WTC11 (cell line): ENCODE measurements at regions not wholly inside any gene's neighbourhood (a gene's known extent, or its start where the extent isn't known, plus 50 kb on each side); places are given as distances from the start of the nearest gene placed in this dataset.
A peak's percentile ranks its signal among the peaks of the same experiment; 100 is the strongest.

ENCODE experiments used
- ATAC-seq: fragments of 200-7000 bp; cut with Tn5 transposase; 2 replicates; pipeline ENCODE4 v1.10.0; 2021; ENCODE audit warnings: mild to moderate bottlenecking, moderate library complexity
- CTCF ChIA-PET: fragments of 300-600 bp; sonication (Branson Sonifier 250); formaldehyde crosslinking; loops from one replicate; lab custom pipeline; 2021; ENCODE audit warnings: antibody characterized with exemption; lab: Charles Lee
- POLR2A ChIA-PET: fragments of 350-600 bp; sonication (Branson Sonifier 250); formaldehyde crosslinking; loops from one replicate; lab custom pipeline; 2021; ENCODE audit warnings: antibody characterized with exemption; lab: Charles Lee
- DNase-seq: peaks from one replicate; pipeline ENCODE4 v3.0.0; 2021; ENCODE audit warnings: low spot score
- H3K27ac Mint-ChIP-seq: 2 replicates; pipeline ENCODE4 v1.8.0; 2021; ENCODE audit warnings: mixed read lengths
- H3K27me3 Mint-ChIP-seq: 2 replicates; pipeline ENCODE4 v1.8.0; 2021; ENCODE audit warnings: low read depth, mild to moderate bottlenecking, moderate library complexity, mixed read lengths
- H3K36me3 Mint-ChIP-seq: 2 replicates; pipeline ENCODE4 v1.8.0; 2021; ENCODE audit warnings: mixed read lengths
- H3K4me1 Mint-ChIP-seq: 2 replicates; pipeline ENCODE4 v1.8.0; 2022; ENCODE audit warnings: mixed read lengths
- H3K4me3 Mint-ChIP-seq: 2 replicates; pipeline ENCODE4 v1.8.0; 2021; ENCODE audit warnings: mild to moderate bottlenecking, moderate library complexity, mixed read lengths
- H3K9me3 Mint-ChIP-seq: 2 replicates; pipeline ENCODE4 v1.8.0; 2021; ENCODE audit warnings: mixed read lengths
- AR ChIP-seq: fragments of 250-450 bp; sonication (Bioruptor Pico); IDR thresholded peaks from 2 replicates; pipeline ENCODE4 v1.9.0; 2021; ENCODE audit warnings: mild to moderate bottlenecking
- ATF6 ChIP-seq: sonication (generic); formaldehyde crosslinking; IDR thresholded peaks from 2 replicates; pipeline ENCODE4 v1.8.1; 2023; ENCODE audit warnings: mild to moderate bottlenecking, missing genetic modification reagents
- E2F4 ChIP-seq: sonication (generic); formaldehyde crosslinking; IDR thresholded peaks from 2 replicates; pipeline ENCODE4 v1.8.1; 2022; ENCODE audit warnings: low read depth, mild to moderate bottlenecking, moderate library complexity, missing genetic modification reagents, borderline replicate concordance
- FOXJ3 ChIP-seq: sonication (generic); formaldehyde crosslinking; IDR thresholded peaks from 2 replicates; pipeline ENCODE4 v1.9.0; 2021; ENCODE audit warnings: missing genetic modification reagents, mild to moderate bottlenecking, borderline replicate concordance
- FOXK1 ChIP-seq: sonication (generic); formaldehyde crosslinking; IDR thresholded peaks from 2 replicates; pipeline ENCODE4 v1.8.0; 2022; ENCODE audit warnings: mild to moderate bottlenecking, moderate library complexity, missing genetic modification reagents
- GRHL2 ChIP-seq: fragments of 250-450 bp; sonication (Bioruptor Pico); IDR thresholded peaks from 2 replicates; pipeline ENCODE4 v1.8.0; 2022; ENCODE audit warnings: mild to moderate bottlenecking, moderate library complexity; ENCODE audit not compliant: insufficient replicate concordance, severe bottlenecking
- NFATC4 ChIP-seq: fragments of 250-450 bp; sonication (Bioruptor Pico); IDR thresholded peaks from 2 replicates; pipeline ENCODE4 v1.9.0; 2021; ENCODE audit warnings: mild to moderate bottlenecking
- NR2C2 ChIP-seq: sonication (generic); formaldehyde crosslinking; IDR thresholded peaks from 2 replicates; pipeline ENCODE4 v1.8.0; 2022; ENCODE audit warnings: mild to moderate bottlenecking, missing genetic modification reagents
- ZBTB21 ChIP-seq: sonication (generic); formaldehyde crosslinking; IDR thresholded peaks from 2 replicates; pipeline ENCODE4 v1.8.1; 2023; ENCODE audit warnings: mild to moderate bottlenecking, missing genetic modification reagents, borderline replicate concordance
- ZNF416 ChIP-seq: fragments of 250-450 bp; sonication (Bioruptor Pico); IDR thresholded peaks from 2 replicates; pipeline ENCODE4 v1.9.0; 2021; ENCODE audit warnings: mild to moderate bottlenecking, inconsistent platforms
- ZNF425 ChIP-seq: fragments of 250-450 bp; sonication (Bioruptor Pico); conservative IDR thresholded peaks from 2 replicates; pipeline ENCODE4 v1.9.0; 2021; ENCODE audit warnings: mild to moderate bottlenecking
- ZNF512 ChIP-seq: sonication (generic); formaldehyde crosslinking; IDR thresholded peaks from 2 replicates; pipeline ENCODE4 v1.8.1; 2022; ENCODE audit warnings: missing genetic modification reagents, borderline replicate concordance
- ZNF671 ChIP-seq: fragments of 250-450 bp; sonication (Bioruptor Pico); IDR thresholded peaks from 2 replicates; pipeline ENCODE4 v1.8.0; 2021; ENCODE audit warnings: mild to moderate bottlenecking
- TF ChIP-seq, protein P1 (sequence below): sonication (generic); formaldehyde crosslinking; IDR thresholded peaks from 2 replicates; pipeline ENCODE4 v1.8.1; 2023; ENCODE audit warnings: mild to moderate bottlenecking, moderate library complexity, missing genetic modification reagents
- TF ChIP-seq, protein P2 (sequence below): sonication (generic); formaldehyde crosslinking; IDR thresholded peaks from 2 replicates; pipeline ENCODE4 v1.8.1; 2022; ENCODE audit warnings: mild to moderate bottlenecking, missing genetic modification reagents, moderate library complexity, borderline replicate concordance

DNA sequence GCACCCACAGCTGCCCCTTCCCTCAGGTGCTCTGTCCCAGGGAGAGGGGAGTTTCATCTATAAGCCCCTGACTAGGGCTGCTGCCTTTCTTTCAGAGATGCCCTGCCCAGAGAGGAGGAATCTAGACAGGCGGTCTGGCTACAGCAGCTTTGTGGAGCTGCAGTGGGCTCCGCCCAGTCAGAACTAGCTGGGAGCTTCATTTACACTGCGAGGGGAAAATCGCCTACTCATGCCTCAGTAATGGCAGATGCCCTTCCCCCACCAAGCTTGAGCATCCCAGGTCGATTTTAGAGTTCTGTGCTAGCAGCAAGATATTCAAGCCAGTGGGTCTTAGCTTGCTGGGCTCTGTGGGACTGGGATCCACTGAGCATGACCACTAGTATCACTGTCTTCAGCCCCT, 181.2 kb upstream of the RARB start:
- H3K4me3 Mint-ChIP-seq, result no peak overlapping the region
- ChIA-PET POLR2A (no interaction called here), CTCF (no interaction called here)
- H3K36me3 Mint-ChIP-seq, result peaks cover 27% of the 10 kb centered on the region
- peaks cover 4% of the 10 kb centered on the region; the same call in 1 of the 2 replicates for H3K27me3 Mint-ChIP-seq
- H3K4me1 Mint-ChIP-seq, result 0 out of 2 replicates have a peak, but pooled peaks cover 3% of the 10 kb centered on the region
- no peak overlapping the region for H3K27ac Mint-ChIP-seq
- DNase-seq, result peak; percentile 23
- peak; percentile 87 for ATAC-seq
- peaks cover 54% of the 10 kb centered on the region for H3K9me3 Mint-ChIP-seq
- TF ChIP-seq FOXK1 (CRISPR knock-in tag), result no peak
- TF ChIP-seq ZNF416 (CRISPR knock-in tag), result no peak
- TF ChIP-seq, protein P1, sequence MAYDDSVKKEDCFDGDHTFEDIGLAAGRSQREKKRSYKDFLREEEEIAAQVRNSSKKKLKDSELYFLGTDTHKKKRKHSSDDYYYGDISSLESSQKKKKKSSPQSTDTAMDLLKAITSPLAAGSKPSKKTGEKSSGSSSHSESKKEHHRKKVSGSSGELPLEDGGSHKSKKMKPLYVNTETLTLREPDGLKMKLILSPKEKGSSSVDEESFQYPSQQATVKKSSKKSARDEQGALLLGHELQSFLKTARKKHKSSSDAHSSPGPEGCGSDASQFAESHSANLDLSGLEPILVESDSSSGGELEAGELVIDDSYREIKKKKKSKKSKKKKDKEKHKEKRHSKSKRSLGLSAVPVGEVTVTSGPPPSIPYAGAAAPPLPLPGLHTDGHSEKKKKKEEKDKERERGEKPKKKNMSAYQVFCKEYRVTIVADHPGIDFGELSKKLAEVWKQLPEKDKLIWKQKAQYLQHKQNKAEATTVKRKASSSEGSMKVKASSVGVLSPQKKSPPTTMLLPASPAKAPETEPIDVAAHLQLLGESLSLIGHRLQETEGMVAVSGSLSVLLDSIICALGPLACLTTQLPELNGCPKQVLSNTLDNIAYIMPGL (CRISPR knock-in tag), result no peak
- no peak for TF ChIP-seq NR2C2
- TF ChIP-seq E2F4 (CRISPR knock-in tag), result no peak
- no peak for TF ChIP-seq ZNF671 (CRISPR knock-in tag)
- TF ChIP-seq ZBTB21 (CRISPR knock-in tag), result no peak
- no peak for TF ChIP-seq FOXJ3 (CRISPR knock-in tag)
- no peak for TF ChIP-seq ATF6 (CRISPR knock-in tag)
- TF ChIP-seq AR (CRISPR knock-in tag), result no peak
- TF ChIP-seq ZNF512 (CRISPR knock-in tag), result no peak
- no peak for TF ChIP-seq NFATC4 (CRISPR knock-in tag)
- TF ChIP-seq, protein P2, sequence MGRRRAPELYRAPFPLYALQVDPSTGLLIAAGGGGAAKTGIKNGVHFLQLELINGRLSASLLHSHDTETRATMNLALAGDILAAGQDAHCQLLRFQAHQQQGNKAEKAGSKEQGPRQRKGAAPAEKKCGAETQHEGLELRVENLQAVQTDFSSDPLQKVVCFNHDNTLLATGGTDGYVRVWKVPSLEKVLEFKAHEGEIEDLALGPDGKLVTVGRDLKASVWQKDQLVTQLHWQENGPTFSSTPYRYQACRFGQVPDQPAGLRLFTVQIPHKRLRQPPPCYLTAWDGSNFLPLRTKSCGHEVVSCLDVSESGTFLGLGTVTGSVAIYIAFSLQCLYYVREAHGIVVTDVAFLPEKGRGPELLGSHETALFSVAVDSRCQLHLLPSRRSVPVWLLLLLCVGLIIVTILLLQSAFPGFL (CRISPR knock-in tag), result no peak
- TF ChIP-seq GRHL2, result no peak
- no peak for TF ChIP-seq ZNF425 (CRISPR knock-in tag)
- TF ChIP-seq, all 79 proteins: peak for 0
